KMS-11 (cell line): ENCODE measurements at regions not wholly inside any gene's neighbourhood (a gene's known extent, or its start where the extent isn't known, plus 50 kb on each side); places are given as distances from the start of the nearest gene placed in this dataset.
"Not testable (repeated sequence)": the region's sequence is repeated elsewhere in the genome, so short reads cannot be mapped to it uniquely, and the experiment has no call there.

Source experiments
- H2AFZ ChIP-seq: fragments of 200-600 bp; sonication (generic); 2 replicates; pipeline ENCODE4 v1.6.1; 2016; ENCODE audit warnings: antibody characterized with exemption, mixed run types, low read depth
- H3K27ac ChIP-seq: fragments of 200-600 bp; sonication (generic); 2 replicates; pipeline ENCODE4 v1.6.1; 2016; ENCODE audit warnings: mild to moderate bottlenecking, mixed run types
- H3K27me3 ChIP-seq: fragments of 200-600 bp; sonication (generic); 2 replicates; pipeline ENCODE4 v1.6.1; 2017; ENCODE audit warnings: mild to moderate bottlenecking, low read depth, mixed run types, moderate library complexity; ENCODE audit not compliant: insufficient read depth
- H3K36me3 ChIP-seq: fragments of 200-600 bp; sonication (generic); 2 replicates; pipeline ENCODE4 v1.6.1; 2017; ENCODE audit warnings: mild to moderate bottlenecking, mixed run types; ENCODE audit not compliant: insufficient read depth
- H3K4me1 ChIP-seq: fragments of 200-600 bp; sonication (generic); 2 replicates; pipeline ENCODE4 v1.6.1; 2016; ENCODE audit warnings: mild to moderate bottlenecking, low read depth, mixed run types; ENCODE audit not compliant: poor library complexity, severe bottlenecking
- H3K4me2 ChIP-seq: fragments of 200-600 bp; sonication (generic); 2 replicates; pipeline ENCODE4 v1.7.0; 2016; ENCODE audit warnings: mild to moderate bottlenecking, mixed run types
- H3K4me3 ChIP-seq: fragments of 200-600 bp; sonication (generic); IDR thresholded peaks from 2 replicates; pipeline ENCODE4 v1.6.1; 2017; ENCODE audit warnings: low read depth, low read length, mixed read lengths; ENCODE audit not compliant: insufficient read depth
- H3K79me2 ChIP-seq: fragments of 200-600 bp; sonication (generic); 2 replicates; pipeline ENCODE4 v1.6.1; 2016; ENCODE audit warnings: low read depth, mixed run types; ENCODE audit not compliant: insufficient read depth
- H3K9ac ChIP-seq: fragments of 200-600 bp; sonication (generic); 2 replicates; pipeline ENCODE4 v1.6.1; 2016; ENCODE audit warnings: mild to moderate bottlenecking, mixed run types
- H4K20me1 ChIP-seq: fragments of 200-600 bp; sonication (generic); 2 replicates; pipeline ENCODE4 v1.6.1; 2016; ENCODE audit warnings: mild to moderate bottlenecking, mixed run types; ENCODE audit not compliant: insufficient read depth
- TF ChIP-seq, protein P1 (sequence below): fragments of 200-600 bp; sonication (generic); conservative IDR thresholded peaks from 2 replicates; pipeline ENCODE4 v1.6.1; 2017; ENCODE audit warnings: low read depth, mild to moderate bottlenecking, antibody characterized with exemption, low read length, moderate library complexity, mixed read lengths

DNA sequence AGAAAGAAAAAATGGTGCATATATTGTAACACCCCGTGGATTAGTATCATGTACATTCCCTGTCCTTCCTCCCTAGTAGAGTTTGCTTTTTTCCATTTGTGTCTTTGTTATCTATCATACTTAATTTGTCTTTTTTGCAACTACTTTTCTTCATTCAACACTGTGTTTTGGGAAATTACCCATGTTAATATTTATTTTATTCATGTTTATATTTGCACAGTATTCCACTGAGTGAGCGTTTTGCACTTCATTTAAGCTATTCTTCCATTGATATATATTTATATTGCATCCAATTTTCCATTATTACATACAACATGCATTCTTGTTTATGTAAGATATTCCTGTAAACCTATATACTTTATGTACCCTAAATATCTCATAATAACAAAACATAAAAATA, 57.6 kb upstream of the FAM171A1 start:
- TF ChIP-seq, protein P1, sequence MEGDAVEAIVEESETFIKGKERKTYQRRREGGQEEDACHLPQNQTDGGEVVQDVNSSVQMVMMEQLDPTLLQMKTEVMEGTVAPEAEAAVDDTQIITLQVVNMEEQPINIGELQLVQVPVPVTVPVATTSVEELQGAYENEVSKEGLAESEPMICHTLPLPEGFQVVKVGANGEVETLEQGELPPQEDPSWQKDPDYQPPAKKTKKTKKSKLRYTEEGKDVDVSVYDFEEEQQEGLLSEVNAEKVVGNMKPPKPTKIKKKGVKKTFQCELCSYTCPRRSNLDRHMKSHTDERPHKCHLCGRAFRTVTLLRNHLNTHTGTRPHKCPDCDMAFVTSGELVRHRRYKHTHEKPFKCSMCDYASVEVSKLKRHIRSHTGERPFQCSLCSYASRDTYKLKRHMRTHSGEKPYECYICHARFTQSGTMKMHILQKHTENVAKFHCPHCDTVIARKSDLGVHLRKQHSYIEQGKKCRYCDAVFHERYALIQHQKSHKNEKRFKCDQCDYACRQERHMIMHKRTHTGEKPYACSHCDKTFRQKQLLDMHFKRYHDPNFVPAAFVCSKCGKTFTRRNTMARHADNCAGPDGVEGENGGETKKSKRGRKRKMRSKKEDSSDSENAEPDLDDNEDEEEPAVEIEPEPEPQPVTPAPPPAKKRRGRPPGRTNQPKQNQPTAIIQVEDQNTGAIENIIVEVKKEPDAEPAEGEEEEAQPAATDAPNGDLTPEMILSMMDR = no peak
- Histone ChIP-seq H3K4me2 (no peak overlapping the region), H3K4me1 (no peaks in the 10 kb centered on the region), H2AFZ (no peak overlapping the region), H3K9ac (no peak overlapping the region), H4K20me1 (no peaks in the 10 kb centered on the region), H3K36me3 (no peaks in the 10 kb centered on the region), H3K27ac (no peak overlapping the region), H3K79me2 (no peaks in the 10 kb centered on the region), H3K4me3 (no peak overlapping the region), H3K27me3 (no peaks in the 10 kb centered on the region)

DNA sequence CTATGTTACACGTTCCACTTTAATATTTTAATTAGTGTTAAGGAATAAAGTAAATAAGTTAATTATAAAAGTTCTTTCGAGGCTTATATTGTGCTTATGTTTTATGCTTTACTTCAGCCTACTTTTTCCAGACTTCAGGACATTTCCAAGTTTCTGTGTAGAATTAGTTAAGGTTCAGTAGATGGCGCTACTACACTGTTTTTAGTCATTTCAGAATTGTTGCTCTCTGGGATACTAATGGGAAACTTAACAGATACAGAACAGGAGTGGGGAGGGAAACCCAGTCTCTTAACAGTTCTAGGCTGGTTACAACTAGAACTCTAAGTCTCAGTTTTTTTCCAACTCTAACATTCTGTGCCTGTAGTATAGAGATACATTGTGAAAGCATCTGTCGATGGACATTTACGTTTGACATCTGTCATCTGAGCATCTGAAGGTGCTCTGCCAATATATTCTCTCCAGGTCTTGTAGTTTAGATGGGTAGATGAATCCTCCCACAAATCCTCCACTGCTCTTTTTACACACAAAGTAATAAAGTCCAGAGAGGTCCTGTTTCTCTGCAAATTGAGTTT, 56.8 kb upstream of the FAM171A1 start:
- TF ChIP-seq, protein P1 = peak; percentile 87
- Histone ChIP-seq H3K27me3 (no peaks in the 10 kb centered on the region), H3K9ac (no peak overlapping the region), H3K4me3 (no peak overlapping the region), H4K20me1 (no peaks in the 10 kb centered on the region), H3K27ac (no peak overlapping the region), H3K4me2 (no peak overlapping the region), H3K4me1 (no peaks in the 10 kb centered on the region), H2AFZ (no peak overlapping the region), H3K79me2 (no peaks in the 10 kb centered on the region), H3K36me3 (no peaks in the 10 kb centered on the region)

DNA sequence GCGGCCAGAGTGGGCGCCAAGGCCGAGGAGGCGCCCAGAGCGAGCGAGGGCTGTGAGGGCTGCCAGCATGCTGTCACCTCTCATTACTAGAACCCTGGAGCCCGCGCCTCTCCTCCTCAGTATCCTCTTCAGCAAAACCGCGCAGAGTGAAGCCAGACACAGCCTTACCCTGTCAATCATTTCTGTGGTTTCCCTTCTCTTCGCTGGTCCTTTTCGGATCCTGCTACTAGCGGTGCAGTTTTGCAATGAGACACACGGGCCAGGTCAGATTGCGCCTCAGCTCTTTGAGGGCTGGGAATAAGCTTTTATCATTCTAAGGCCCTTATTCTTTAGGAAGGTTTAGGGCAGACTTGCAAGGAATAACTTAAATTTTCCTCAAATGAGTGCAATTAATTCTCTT, 55.5 kb upstream of the FAM171A1 start:
- no peak overlapping the region for H3K4me2 ChIP-seq
- H3K9ac ChIP-seq = no peak overlapping the region
- H3K4me1 ChIP-seq = no peaks in the 10 kb centered on the region
- TF ChIP-seq, protein P1 = no peak
- no peak overlapping the region for H3K4me3 ChIP-seq
- no peaks in the 10 kb centered on the region for H3K27me3 ChIP-seq
- no peaks in the 10 kb centered on the region for H3K79me2 ChIP-seq
- H3K36me3 ChIP-seq = no peaks in the 10 kb centered on the region
- no peak overlapping the region for H2AFZ ChIP-seq
- no peak overlapping the region for H3K27ac ChIP-seq
- no peaks in the 10 kb centered on the region for H4K20me1 ChIP-seq

DNA sequence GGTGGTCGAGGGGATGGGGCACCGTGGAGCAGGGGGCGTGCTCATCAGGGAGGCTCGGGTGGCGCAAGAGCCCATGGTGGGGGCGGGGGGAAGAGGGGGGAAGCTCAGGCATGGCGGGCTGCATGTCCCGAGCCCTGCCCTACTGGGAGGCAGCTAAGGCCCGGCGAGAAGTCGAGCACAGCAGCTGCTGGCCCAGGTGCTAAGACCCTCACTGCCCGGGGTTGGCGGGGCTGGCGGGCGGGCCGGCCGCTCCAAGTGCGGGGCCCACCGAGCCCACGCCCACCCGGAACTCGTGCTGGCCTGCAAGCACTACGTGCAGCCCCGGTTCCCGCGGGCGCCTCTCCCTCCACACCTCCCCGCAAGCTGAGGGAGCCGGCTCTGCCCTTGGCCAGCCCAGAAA, 55.0 kb upstream of the FAM171A1 start:
- Histone ChIP-seq H3K27ac (no peak overlapping the region), H3K4me2 (no peak overlapping the region), H3K79me2 (no peaks in the 10 kb centered on the region)

DNA sequence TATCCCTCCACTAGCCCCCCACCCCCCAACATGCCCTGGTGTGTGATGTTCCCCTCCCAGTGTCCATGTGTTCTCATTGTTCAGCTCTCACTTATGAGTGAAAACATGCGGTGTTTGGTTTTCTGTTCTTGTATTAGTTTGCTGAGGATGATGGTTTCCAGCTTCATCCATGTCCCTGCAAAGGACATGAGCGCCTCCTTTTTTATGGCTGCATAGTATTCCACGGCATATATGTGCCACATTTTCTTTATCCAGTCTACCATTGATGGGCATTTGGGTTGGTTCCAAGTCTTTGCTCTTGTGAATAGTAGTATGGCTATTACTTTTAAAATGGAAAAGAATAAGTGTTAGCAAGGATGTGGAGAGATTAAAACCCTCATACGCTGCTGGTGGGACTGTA, 50.8 kb upstream of the FAM171A1 start:
- H3K9ac ChIP-seq, H3K27me3 ChIP-seq, H3K4me2 ChIP-seq, H2AFZ ChIP-seq, H3K36me3 ChIP-seq, H3K27ac ChIP-seq, H4K20me1 ChIP-seq, H3K79me2 ChIP-seq, H3K4me3 ChIP-seq, H3K4me1 ChIP-seq: not testable (repeated sequence)

More for the DNA sequence above, 55.0 kb upstream of the FAM171A1 start:
- Histone ChIP-seq H3K4me3 (no peak overlapping the region), H4K20me1 (no peaks in the 10 kb centered on the region), H3K36me3 (no peaks in the 10 kb centered on the region), H3K4me1 (no peaks in the 10 kb centered on the region), H3K9ac (no peak overlapping the region), H3K27me3 (no peaks in the 10 kb centered on the region), H2AFZ (no peak overlapping the region)
- TF ChIP-seq, protein P1 = no peak
